ENCODE measurements at regions not wholly inside any gene's neighbourhood (a gene's known extent, or its start where the extent isn't known, plus 50 kb on each side); places are given as distances from the start of the nearest gene placed in this dataset.
A peak's percentile ranks its signal among the peaks of the same experiment; 100 is the strongest.

- ATAC-seq = no peak
- DNase-seq = peak in 1 of 4 donors; percentile 26
- TF ChIP-seq, protein P1, sequence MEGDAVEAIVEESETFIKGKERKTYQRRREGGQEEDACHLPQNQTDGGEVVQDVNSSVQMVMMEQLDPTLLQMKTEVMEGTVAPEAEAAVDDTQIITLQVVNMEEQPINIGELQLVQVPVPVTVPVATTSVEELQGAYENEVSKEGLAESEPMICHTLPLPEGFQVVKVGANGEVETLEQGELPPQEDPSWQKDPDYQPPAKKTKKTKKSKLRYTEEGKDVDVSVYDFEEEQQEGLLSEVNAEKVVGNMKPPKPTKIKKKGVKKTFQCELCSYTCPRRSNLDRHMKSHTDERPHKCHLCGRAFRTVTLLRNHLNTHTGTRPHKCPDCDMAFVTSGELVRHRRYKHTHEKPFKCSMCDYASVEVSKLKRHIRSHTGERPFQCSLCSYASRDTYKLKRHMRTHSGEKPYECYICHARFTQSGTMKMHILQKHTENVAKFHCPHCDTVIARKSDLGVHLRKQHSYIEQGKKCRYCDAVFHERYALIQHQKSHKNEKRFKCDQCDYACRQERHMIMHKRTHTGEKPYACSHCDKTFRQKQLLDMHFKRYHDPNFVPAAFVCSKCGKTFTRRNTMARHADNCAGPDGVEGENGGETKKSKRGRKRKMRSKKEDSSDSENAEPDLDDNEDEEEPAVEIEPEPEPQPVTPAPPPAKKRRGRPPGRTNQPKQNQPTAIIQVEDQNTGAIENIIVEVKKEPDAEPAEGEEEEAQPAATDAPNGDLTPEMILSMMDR (IDR thresholded peaks at IDR 0.05) = no peak
- H3K27ac ChIP-seq = no peak overlapping the region
- no peaks in the 10 kb centered on the region for H3K4me1 ChIP-seq
- intact Hi-C loops (cut with DNase I) = no loop called here
- H3K27me3 ChIP-seq = peaks cover 0 to 29% of the 10 kb centered on the region in 2 donors
- peaks cover 0 to 17% of the 10 kb centered on the region in 2 donors for H3K9me3 ChIP-seq
- no peak overlapping the region for H3K4me3 ChIP-seq
- H3K36me3 ChIP-seq = no peaks in the 10 kb centered on the region
These were observed 531.7 kb downstream of the BRD1 start for GRCh38 chr22:49295851-49296560.

DNA sequence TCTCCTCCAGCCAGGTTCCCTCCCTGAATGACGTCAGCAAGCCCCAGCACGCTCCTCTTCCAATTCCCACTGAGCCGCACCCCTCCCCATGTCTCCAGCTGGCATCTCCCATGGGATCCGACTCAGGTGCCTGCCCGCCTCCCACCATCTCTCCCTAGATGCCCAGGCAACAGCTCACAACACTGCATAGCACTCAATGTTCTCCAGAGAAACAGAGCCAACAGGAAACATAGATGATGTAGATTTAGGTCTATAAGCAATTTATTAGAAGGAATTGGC is 532.3 kb downstream of the BRD1 start:
- peaks cover 0 to 17% of the 10 kb centered on the region in 2 donors for H3K9me3 ChIP-seq
- no peak for ATAC-seq
- H3K27me3 ChIP-seq = peaks cover 0 to 35% of the 10 kb centered on the region in 2 donors
- no peak overlapping the region for H3K4me3 ChIP-seq
- intact Hi-C loops (cut with DNase I) = no loop called here
- H3K36me3 ChIP-seq = no peaks in the 10 kb centered on the region
- TF ChIP-seq, protein P1 (IDR thresholded peaks at IDR 0.05) = no peak
- DNase-seq = peak in 1 of 4 donors; percentile 23
- no peaks in the 10 kb centered on the region for H3K4me1 ChIP-seq
- no peak overlapping the region for H3K27ac ChIP-seq

DNA sequence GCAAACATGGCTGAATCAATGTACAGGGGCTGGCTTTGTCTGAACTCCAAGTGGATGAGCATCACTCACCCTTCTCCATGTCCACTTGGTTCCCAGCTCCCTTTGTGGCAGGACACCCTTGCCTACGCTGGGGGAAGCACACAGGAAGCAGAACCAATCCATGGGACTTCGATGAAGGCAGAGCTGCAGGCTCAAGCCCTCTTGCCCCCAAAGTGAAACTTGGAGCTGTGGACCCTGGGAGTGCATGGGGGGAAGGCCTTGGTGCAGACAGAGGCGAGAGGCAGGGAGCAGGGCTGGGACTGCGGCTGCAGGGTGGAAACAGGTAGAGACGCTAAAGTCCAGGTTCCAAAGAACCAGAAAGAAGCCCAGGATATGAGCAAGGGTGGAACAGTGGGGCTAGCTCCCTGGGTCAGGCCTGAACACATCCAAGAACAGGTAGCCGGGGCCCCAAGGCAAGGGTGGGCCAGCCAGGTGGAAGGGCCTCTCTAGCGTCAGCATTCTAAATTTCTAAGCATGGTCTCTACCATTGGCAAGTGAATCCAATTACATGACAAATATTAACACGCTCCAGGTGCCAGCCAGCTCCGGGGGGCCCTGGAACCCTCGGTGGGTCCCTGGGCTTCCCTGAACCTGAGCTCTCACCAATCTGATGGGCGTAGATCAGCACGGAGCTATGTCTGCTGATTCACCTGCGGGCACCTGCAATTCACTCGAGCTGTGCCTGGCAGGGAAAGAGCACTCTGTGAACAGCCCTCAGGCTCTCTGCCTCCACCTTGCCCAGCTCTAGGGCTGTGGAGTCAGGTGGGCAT is 532.8 kb downstream of the BRD1 start:
- DNase-seq (peak in 1 of 4 donors; percentile 7), ATAC-seq (no peak)
- Histone ChIP-seq H3K36me3 (no peaks in the 10 kb centered on the region), H3K27me3 (peaks cover 0 to 40% of the 10 kb centered on the region in 2 donors), H3K9me3 (peaks cover 0 to 17% of the 10 kb centered on the region in 2 donors), H3K4me1 (no peaks in the 10 kb centered on the region), H3K4me3 (no peak overlapping the region), H3K27ac (no peak overlapping the region)
- TF ChIP-seq, protein P1 (IDR thresholded peaks at IDR 0.05) = no peak
- intact Hi-C loops (cut with DNase I) = no loop called here

- no peak overlapping the region for H3K4me3 ChIP-seq
- intact Hi-C loops (cut with DNase I) = no loop called here
- ATAC-seq = no peak
- no peaks in the 10 kb centered on the region for H3K36me3 ChIP-seq
- H3K27me3 ChIP-seq = peaks cover 0 to 54% of the 10 kb centered on the region in 2 donors
- H3K4me1 ChIP-seq = no peaks in the 10 kb centered on the region
- peak in 1 of 4 donors; percentile 4 for DNase-seq
- no peak overlapping the region for H3K27ac ChIP-seq
- H3K9me3 ChIP-seq = peaks cover 0 to 17% of the 10 kb centered on the region in 2 donors
- TF ChIP-seq, protein P1 (IDR thresholded peaks at IDR 0.05) = no peak
These were observed 534.8 kb downstream of the BRD1 start for GRCh38 chr22:49292909-49293308.

DNA sequence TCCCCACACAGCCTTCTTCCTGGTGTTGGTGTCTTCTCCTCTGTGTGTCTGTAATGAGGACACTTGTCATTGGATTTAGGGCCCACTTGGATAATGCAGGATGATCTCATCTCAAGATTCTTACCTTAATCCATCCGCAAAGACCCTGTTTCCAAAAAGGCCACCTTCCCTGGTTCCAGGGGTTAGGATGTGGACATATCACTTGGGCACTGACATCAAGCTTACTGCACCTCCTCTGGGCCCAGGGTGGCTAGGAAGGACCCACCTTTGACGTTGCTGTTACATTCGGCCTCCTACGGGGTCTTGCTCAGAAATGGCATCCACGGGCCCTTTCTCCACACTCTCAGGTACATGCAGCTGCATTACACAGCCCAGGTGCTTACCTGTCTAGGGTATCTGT is 535.9 kb downstream of the BRD1 start:
- DNase-seq (peak in 1 of 4 donors; percentile 14), ATAC-seq (no peak)
- Histone ChIP-seq H3K4me1 (no peaks in the 10 kb centered on the region), H3K27me3 (peaks cover 0 to 58% of the 10 kb centered on the region in 2 donors), H3K27ac (no peak overlapping the region), H3K9me3 (peaks cover 0 to 17% of the 10 kb centered on the region in 2 donors), H3K4me3 (no peak overlapping the region), H3K36me3 (no peaks in the 10 kb centered on the region)
- intact Hi-C loops (cut with DNase I) = no loop called here
- TF ChIP-seq, protein P1 (IDR thresholded peaks at IDR 0.05) = no peak

Data from left lung (tissue), 4 donors.